IMR-90 (cell line): ENCODE measurements at regions not wholly inside any gene's neighbourhood (a gene's known extent, or its start where the extent isn't known, plus 50 kb on each side); places are given as distances from the start of the nearest gene placed in this dataset.

ENCODE experiments used
- ATAC-seq: fragments of 200-7000 bp; cut with Tn5 transposase; 2 replicates; pipeline ENCODE4 v1.9.1; 2020; ENCODE audit warnings: low read depth, mild to moderate bottlenecking, moderate library complexity
- BruUV-seq: library from RNA; stranded (reverse); fragments of 400-500 nt; replicated peaks from 2 replicates; lab custom pipeline; 2021; lab: Mats Ljungman, UMichigan
- CTCF ChIA-PET: fragments of 300-600 bp; formaldehyde crosslinking; extraction: SDS; loops from one replicate; lab custom pipeline; 2021; ENCODE audit warnings: antibody characterized with exemption; lab: Yijun Ruan, JAX
- POLR2A ChIA-PET: fragments of 300-600 bp; sonication (Branson Sonifier 250); formaldehyde crosslinking; loops from one replicate; lab custom pipeline; 2022; ENCODE audit warnings: antibody characterized with exemption; ENCODE audit not compliant: unreplicated experiment; lab: Charles Lee
- DNase-seq: peaks from one replicate; pipeline ENCODE4 v3.0.0; 2013
- H2AFZ ChIP-seq: replicated peaks from 2 replicates; pipeline ENCODE3; 2013; ENCODE audit warnings: low read length, mild to moderate bottlenecking; ENCODE audit not compliant: poor library complexity
- H2AK5ac ChIP-seq: 2 replicates; pipeline ENCODE4 v1.6.1; 2013; ENCODE audit warnings: low read depth, low read length, inconsistent platforms
- H2AK9ac ChIP-seq: replicated peaks from 2 replicates; pipeline ENCODE3; 2013; ENCODE audit warnings: mild to moderate bottlenecking, low read depth, low read length, moderate library complexity; ENCODE audit not compliant: poor library complexity
- H2BK120ac ChIP-seq: 2 replicates; pipeline ENCODE4 v1.6.1; 2013; ENCODE audit warnings: low read depth, low read length, inconsistent platforms
- H2BK15ac ChIP-seq: 3 replicates; pipeline ENCODE4 v1.6.1; 2013; ENCODE audit warnings: low read depth, low read length, inconsistent platforms
- H2BK20ac ChIP-seq: 2 replicates; pipeline ENCODE4 v1.6.1; 2013; ENCODE audit warnings: low read depth, mild to moderate bottlenecking, inconsistent platforms, low read length, moderate library complexity
- H2BK5ac ChIP-seq: 2 replicates; pipeline ENCODE4 v1.6.1; 2013; ENCODE audit warnings: mild to moderate bottlenecking, low read depth, low read length, inconsistent platforms; ENCODE audit not compliant: poor library complexity, severe bottlenecking
- H3K14ac ChIP-seq: replicated peaks from 2 replicates; pipeline ENCODE4 v1.6.1; 2013; ENCODE audit warnings: low read depth, low read length, inconsistent platforms
- H3K18ac ChIP-seq: 2 replicates; pipeline ENCODE4 v1.6.1; 2013; ENCODE audit warnings: low read depth, low read length, control low read depth
- H3K23ac ChIP-seq: 2 replicates; pipeline ENCODE4 v1.6.1; 2013; ENCODE audit warnings: low read depth, low read length, inconsistent platforms
- H3K27ac ChIP-seq: 2 replicates; pipeline ENCODE4 v1.5.1; 2013; ENCODE audit warnings: mild to moderate bottlenecking, control low read depth, low read length; ENCODE audit not compliant: insufficient read depth
- H3K27me3 ChIP-seq: 2 replicates; pipeline ENCODE4 v1.6.1; 2013; ENCODE audit warnings: low read length; ENCODE audit not compliant: control insufficient read depth, insufficient read depth
- H3K36me3 ChIP-seq: 2 replicates; pipeline ENCODE4 v1.6.1; 2013; ENCODE audit warnings: low read length, mixed read lengths; ENCODE audit not compliant: control insufficient read depth, insufficient read depth
- H3K4ac ChIP-seq: 2 replicates; pipeline ENCODE4 v1.6.1; 2013; ENCODE audit warnings: low read depth, low read length, inconsistent platforms
- H3K4me1 ChIP-seq: 2 replicates; pipeline ENCODE4 v1.6.1; 2013; ENCODE audit warnings: low read length, mixed read lengths; ENCODE audit not compliant: control insufficient read depth, insufficient read depth
- H3K4me2 ChIP-seq: 2 replicates; pipeline ENCODE4 v1.6.1; 2013; ENCODE audit warnings: low read depth, mild to moderate bottlenecking, control low read depth, low read length, moderate library complexity
- H3K4me3 ChIP-seq: 2 replicates; pipeline ENCODE4 v1.5.1; 2013; ENCODE audit warnings: low read depth, mild to moderate bottlenecking, control low read depth, low read length, moderate library complexity; ENCODE audit not compliant: insufficient read depth
- H3K56ac ChIP-seq: 2 replicates; pipeline ENCODE4 v1.6.1; 2013; ENCODE audit warnings: low read length, inconsistent platforms; ENCODE audit not compliant: insufficient read depth; ENCODE audit errors: extremely low read depth
- H3K79me1 ChIP-seq, 2 experiments: 2 replicates each; pipeline ENCODE4 v1.6.1; 2013; ENCODE audit warnings: low read length in 2 of 2, inconsistent platforms in 1 of 2, low read depth in 1 of 2
- H3K9ac ChIP-seq: 2 replicates; pipeline ENCODE4 v1.6.1; 2013; ENCODE audit warnings: low read depth, low read length, control low read depth
- H3K9me1 ChIP-seq: 2 replicates; pipeline ENCODE4 v1.6.1; 2013; ENCODE audit warnings: low read length, inconsistent platforms; ENCODE audit not compliant: insufficient read depth
- H3K9me3 ChIP-seq: 2 replicates; pipeline ENCODE4 v1.6.1; 2013; ENCODE audit warnings: low read length; ENCODE audit not compliant: control insufficient read depth, insufficient read depth
- H4K20me1 ChIP-seq: 2 replicates; pipeline ENCODE4 v1.6.1; 2013; ENCODE audit warnings: low read length, inconsistent platforms; ENCODE audit not compliant: insufficient read depth
- H4K5ac ChIP-seq: 2 replicates; pipeline ENCODE4 v1.6.1; 2013; ENCODE audit warnings: mild to moderate bottlenecking, low read depth, low read length, control low read depth
- H4K8ac ChIP-seq, 2 experiments: 2 replicates each; pipeline ENCODE4 v1.6.1; 2013; ENCODE audit warnings: low read depth in 2 of 2, low read length in 2 of 2, control low read depth in 1 of 2, inconsistent platforms in 1 of 2
- H4K91ac ChIP-seq: 2 replicates; pipeline ENCODE4 v1.6.1; 2013; ENCODE audit warnings: low read depth, low read length, inconsistent platforms; ENCODE audit not compliant: insufficient read depth
- CHD1 ChIP-seq: IDR thresholded peaks from 2 replicates; pipeline ENCODE4 v1.6.1; 2012; ENCODE audit warnings: low read depth, low read length, improper control_type of control experiment
- ELK1 ChIP-seq: fragments of 150-350 bp; IDR thresholded peaks from 2 replicates; pipeline ENCODE4 v1.6.1; 2016; ENCODE audit warnings: low read depth, mild to moderate bottlenecking, low read length, moderate library complexity, borderline replicate concordance
- FOS ChIP-seq: fragments of 150-350 bp; IDR thresholded peaks from 2 replicates; pipeline ENCODE4 v1.6.1; 2016; ENCODE audit warnings: low read depth, low read length
- RCOR1 ChIP-seq: IDR thresholded peaks from 2 replicates; pipeline ENCODE4 v1.6.1; 2012; ENCODE audit warnings: mild to moderate bottlenecking, low read length, improper control_type of control experiment; ENCODE audit not compliant: insufficient replicate concordance
- SMC3 ChIP-seq: fragments of 150-350 bp; IDR thresholded peaks from 2 replicates; pipeline ENCODE4 v1.6.1; 2016; ENCODE audit warnings: low read depth, mild to moderate bottlenecking, antibody characterized with exemption, low read length, moderate library complexity
- WGBS, 2 experiments: methylation state at CpG; one replicate each; pipeline versions ENCODE4 v1.1.5 to v1.1.7; 2013; ENCODE audit warnings: missing lambda C conversion rate in 2 of 2; ENCODE audit not compliant: insufficient read length in 1 of 2; ENCODE audit errors: extremely low coverage in 2 of 2; 5-methylcytosine and 5-hydroxymethylcytosine counted together
- dilution Hi-C: fragments of 300-500 bp; cut with HindIII; formaldehyde crosslinking; loops from one replicate; pipeline ENCODE4 v1.14.3; 2018; ENCODE audit warnings: low sequenced_read_pairs; ENCODE audit not compliant: unreplicated experiment
- in situ Hi-C: fragments of 300-500 bp; cut with MboI; formaldehyde crosslinking; loops from 3 replicates; pipeline ENCODE4 v1.14.3; 2019; ENCODE audit warnings: low sequenced_read_pairs, inconsistent platforms, mixed read lengths
- intact Hi-C: fragments of 100-400 bp; cut with micrococcal nuclease; formaldehyde crosslinking; loops from 2 replicates; pipeline ENCODE4 v1.10.0; 2022
- TF ChIP-seq, protein P1 (sequence below): fragments of 150-350 bp; IDR thresholded peaks from 2 replicates; pipeline ENCODE4 v1.6.1; 2017; ENCODE audit warnings: mild to moderate bottlenecking, antibody characterized with exemption, low read length, low read depth

GRCh38 chr3:106376016-106376570 is 507.3 kb upstream of the CBLB start:
- H3K4me2 ChIP-seq: no peak overlapping the region
- no peak overlapping the region for H2AK9ac ChIP-seq
- no peaks in the 10 kb centered on the region for H4K20me1 ChIP-seq
- H2BK15ac ChIP-seq: no peak overlapping the region
- in situ Hi-C loops: no loop called here
- H2BK120ac ChIP-seq: no peak overlapping the region
- H2BK20ac ChIP-seq: no peak overlapping the region
- no peak overlapping the region for H3K27ac ChIP-seq
- no peak overlapping the region for H3K56ac ChIP-seq
- H3K79me1 ChIP-seq: no peaks in the 10 kb centered on the region
- H3K9me1 ChIP-seq: no peaks in the 10 kb centered on the region
- H2AK5ac ChIP-seq: no peak overlapping the region
- 0 out of 2 replicates have a peak, but pooled peaks cover 3% of the 10 kb centered on the region for H3K4me1 ChIP-seq
- no peak overlapping the region for H3K4ac ChIP-seq
- H4K91ac ChIP-seq: no peak overlapping the region
- no CpG with 5 or more reads among the region's 5 CpGs for WGBS, 2 experiments
- ChIA-PET CTCF (no interaction called here), POLR2A (no interaction called here)
- no peak overlapping the region for H4K5ac ChIP-seq
- H3K18ac ChIP-seq: no peak overlapping the region
- no peak overlapping the region for H3K4me3 ChIP-seq
- no peak overlapping the region for H2BK5ac ChIP-seq
- no peaks in the 10 kb centered on the region for H3K36me3 ChIP-seq
- no peak overlapping the region for H4K8ac ChIP-seq
- DNase-seq (no peak), ATAC-seq (no peak)
- dilution Hi-C loops: no loop called here
- no peak overlapping the region for H2AFZ ChIP-seq
- H3K9me3 ChIP-seq: no peaks in the 10 kb centered on the region
- no peak overlapping the region for H3K14ac ChIP-seq
- intact Hi-C loops: no loop called here
- no peak overlapping the region for H3K23ac ChIP-seq
- BruUV-seq: no TSS peak
- H3K27me3 ChIP-seq: no peaks in the 10 kb centered on the region
- TF ChIP-seq RCOR1: no peak
- TF ChIP-seq, protein P1, sequence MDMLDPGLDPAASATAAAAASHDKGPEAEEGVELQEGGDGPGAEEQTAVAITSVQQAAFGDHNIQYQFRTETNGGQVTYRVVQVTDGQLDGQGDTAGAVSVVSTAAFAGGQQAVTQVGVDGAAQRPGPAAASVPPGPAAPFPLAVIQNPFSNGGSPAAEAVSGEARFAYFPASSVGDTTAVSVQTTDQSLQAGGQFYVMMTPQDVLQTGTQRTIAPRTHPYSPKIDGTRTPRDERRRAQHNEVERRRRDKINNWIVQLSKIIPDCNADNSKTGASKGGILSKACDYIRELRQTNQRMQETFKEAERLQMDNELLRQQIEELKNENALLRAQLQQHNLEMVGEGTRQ: no peak
- no peak for TF ChIP-seq CHD1
- TF ChIP-seq SMC3: no peak
- no peak for TF ChIP-seq FOS
- TF ChIP-seq ELK1: no peak
- H3K9ac ChIP-seq: no peak overlapping the region
